ENCODE measurements at regions not wholly inside any gene's neighbourhood (a gene's known extent, or its start where the extent isn't known, plus 50 kb on each side); places are given as distances from the start of the nearest gene placed in this dataset.

- H3K27ac ChIP-seq (ENCODE audit: low read depth, low read length, poor library complexity, severe bottlenecking) = no peak overlapping the region
- no peak overlapping the region for H3K4me3 ChIP-seq (ENCODE audit: low read depth, low read length, poor library complexity, severe bottlenecking)
- ChIA-PET CTCF (no interaction called here), POLR2A (ENCODE audit: low non-redundant PET) (no interaction called here)
- no peaks in the 10 kb centered on the region for H3K27me3 ChIP-seq (replicated peaks; ENCODE audit: insufficient read depth, low read depth, low read length, poor library complexity)
- intact Hi-C loops (cut with micrococcal nuclease; ENCODE audit: unreplicated experiment) = no loop called here
- no peaks in the 10 kb centered on the region for H3K36me3 ChIP-seq (ENCODE audit: insufficient read depth, low read length, poor library complexity, severe bottlenecking)
- no TSS peak for BruUV-seq (replicated peaks)
- no peaks in the 10 kb centered on the region for H3K9me3 ChIP-seq (ENCODE audit: low read depth, low read length, poor library complexity, severe bottlenecking)
- no peak for TF ChIP-seq EZH2 (IDR thresholded peaks at IDR 0.05; ENCODE audit: borderline replicate concordance, low read depth, low read length, poor library complexity, severe bottlenecking)
- no peak for TF ChIP-seq CTCF (conservative IDR thresholded peaks at IDR 0.05; ENCODE audit: low read depth, low read length)
- no peaks in the 10 kb centered on the region for H3K4me1 ChIP-seq (ENCODE audit: insufficient read depth, low read length, poor library complexity, severe bottlenecking)
- DNase-seq (ENCODE audit: low spot score) = no peak
Observed at GRCh38 chr10:81101062-81101461, 563.4 kb downstream of the SH2D4B start.

DNA sequence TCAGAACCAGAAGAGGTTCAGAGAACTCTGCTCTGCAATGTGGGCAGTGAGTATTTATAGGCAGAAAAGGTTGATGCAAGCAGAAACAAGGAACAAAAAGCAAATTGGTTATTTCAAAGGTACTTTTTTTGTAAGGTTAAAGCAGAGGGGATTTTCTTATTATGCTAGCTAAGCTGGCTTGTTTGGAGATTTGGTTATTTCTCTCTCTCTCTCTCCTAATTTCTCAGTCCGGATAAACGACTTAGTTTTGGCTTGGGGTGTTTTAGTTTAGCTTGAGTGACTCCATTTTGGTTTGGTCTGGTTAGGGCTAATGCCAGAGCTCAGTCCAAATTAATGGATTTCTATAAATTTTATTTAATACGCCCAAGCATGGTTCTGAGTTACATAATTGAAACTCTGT is 566.8 kb downstream of the SH2D4B start:
- H3K4me3 ChIP-seq (ENCODE audit: low read depth, low read length, poor library complexity, severe bottlenecking) = no peak overlapping the region
- ChIA-PET POLR2A (ENCODE audit: low non-redundant PET) (no interaction called here), CTCF (no interaction called here)
- no peaks in the 10 kb centered on the region for H3K4me1 ChIP-seq (ENCODE audit: insufficient read depth, low read length, poor library complexity, severe bottlenecking)
- H3K27ac ChIP-seq (ENCODE audit: low read depth, low read length, poor library complexity, severe bottlenecking) = no peak overlapping the region
- no peaks in the 10 kb centered on the region for H3K27me3 ChIP-seq (replicated peaks; ENCODE audit: insufficient read depth, low read depth, low read length, poor library complexity)
- H3K9me3 ChIP-seq (ENCODE audit: low read depth, low read length, poor library complexity, severe bottlenecking) = no peaks in the 10 kb centered on the region
- no TSS peak for BruUV-seq (replicated peaks)
- H3K36me3 ChIP-seq (ENCODE audit: insufficient read depth, low read length, poor library complexity, severe bottlenecking) = no peaks in the 10 kb centered on the region
- intact Hi-C loops (cut with micrococcal nuclease; ENCODE audit: unreplicated experiment) = no loop called here
- no peak for DNase-seq (ENCODE audit: low spot score)
- TF ChIP-seq EZH2 (IDR thresholded peaks at IDR 0.05; ENCODE audit: borderline replicate concordance, low read depth, low read length, poor library complexity, severe bottlenecking) (no peak), CTCF (conservative IDR thresholded peaks at IDR 0.05; ENCODE audit: low read depth, low read length) (no peak)

GRCh38 chr10:81108516-81109199 is 571.0 kb downstream of the SH2D4B start:
- no peak overlapping the region for H3K4me3 ChIP-seq (ENCODE audit: low read depth, low read length, poor library complexity, severe bottlenecking)
- H3K27me3 ChIP-seq (replicated peaks; ENCODE audit: insufficient read depth, low read depth, low read length, poor library complexity) = no peaks in the 10 kb centered on the region
- BruUV-seq (replicated peaks) = no TSS peak
- intact Hi-C loops (cut with micrococcal nuclease; ENCODE audit: unreplicated experiment) = no loop called here
- no peak overlapping the region for H3K27ac ChIP-seq (ENCODE audit: low read depth, low read length, poor library complexity, severe bottlenecking)
- no peaks in the 10 kb centered on the region for H3K36me3 ChIP-seq (ENCODE audit: insufficient read depth, low read length, poor library complexity, severe bottlenecking)
- DNase-seq (ENCODE audit: low spot score) = no peak
- TF ChIP-seq EZH2 (IDR thresholded peaks at IDR 0.05; ENCODE audit: borderline replicate concordance, low read depth, low read length, poor library complexity, severe bottlenecking) = no peak
- TF ChIP-seq CTCF (conservative IDR thresholded peaks at IDR 0.05; ENCODE audit: low read depth, low read length) = no peak
- ChIA-PET POLR2A (ENCODE audit: low non-redundant PET) (no interaction called here), CTCF (no interaction called here)
- H3K9me3 ChIP-seq (ENCODE audit: low read depth, low read length, poor library complexity, severe bottlenecking) = no peaks in the 10 kb centered on the region
- H3K4me1 ChIP-seq (ENCODE audit: insufficient read depth, low read length, poor library complexity, severe bottlenecking) = no peaks in the 10 kb centered on the region

Measured in A673 (cell line).